LHCN-M2 (cell line): ENCODE measurements at regions not wholly inside any gene's neighbourhood (a gene's known extent, or its start where the extent isn't known, plus 50 kb on each side); places are given as distances from the start of the nearest gene placed in this dataset.
A peak's percentile ranks its signal among the peaks of the same experiment; 100 is the strongest.
"Not testable (repeated sequence)": the region's sequence is repeated elsewhere in the genome, so short reads cannot be mapped to it uniquely, and the experiment has no call there.

Experiments
- DNase-seq: peaks from one replicate; pipeline ENCODE4 v3.0.0-alpha.2; 2012; ENCODE audit warnings: low read depth

- no peak for DNase-seq
Measured at GRCh38 chr4:117916728-117917127, 117.6 kb upstream of the NDST3 start.

- not testable (repeated sequence) for DNase-seq
Measured at GRCh38 chr4:117922311-117922710, 112.0 kb upstream of the NDST3 start.

GRCh38 chr4:117927823-117928222 is 106.5 kb upstream of the NDST3 start:
- not testable (repeated sequence) for DNase-seq

GRCh38 chr4:117941611-117942010 is 92.7 kb upstream of the NDST3 start:
- DNase-seq, result no peak

GRCh38 chr4:117949621-117950020 is 84.7 kb upstream of the NDST3 start:
- DNase-seq, result no peak

GRCh38 chr4:117957571-117957970 is 76.7 kb upstream of the NDST3 start:
- DNase-seq, result no peak

- no peak for DNase-seq
Measured at GRCh38 chr4:117965622-117966021, 68.7 kb upstream of the NDST3 start.

GRCh38 chr4:117968606-117969005 is 65.7 kb upstream of the NDST3 start:
- no peak for DNase-seq

GRCh38 chr4:117971403-117971802 is 62.9 kb upstream of the NDST3 start:
- no peak for DNase-seq

GRCh38 chr4:117983541-117984365 is 50.5 kb upstream of the NDST3 start:
- DNase-seq, result peak; percentile 51

- DNase-seq, result peak; percentile 19
Measured at GRCh38 chr4:117984366-117984680, 50.0 kb upstream of the NDST3 start.
